ENCODE measurements at regions not wholly inside any gene's neighbourhood (a gene's known extent, or its start where the extent isn't known, plus 50 kb on each side); places are given as distances from the start of the nearest gene placed in this dataset.

- no peak for TF ChIP-seq CTCF (conservative IDR thresholded peaks at IDR 0.05 in 1 of 2, IDR thresholded peaks at IDR 0.05 in 1 of 2; ENCODE audit: low read depth in 1 of 2, low read length in 2 of 2)
- no peak for TF ChIP-seq EZH2 (IDR thresholded peaks at IDR 0.05; ENCODE audit: low read length, missing control alignments)
These were observed 88.9 kb upstream of the COL1A2 start for GRCh38 chr7:94305836-94306235.
